H9 (cell line): ENCODE measurements at regions not wholly inside any gene's neighbourhood (a gene's known extent, or its start where the extent isn't known, plus 50 kb on each side); places are given as distances from the start of the nearest gene placed in this dataset.

Experiments
- DNase-seq: peaks from one replicate; pipeline ENCODE4 v3.0.0-alpha.2; 2017
- H2AFZ ChIP-seq: one replicate; pipeline ENCODE4 v1.6.1; 2013; ENCODE audit warnings: mild to moderate bottlenecking, low read length, control low read depth, moderate library complexity
- H2AK5ac ChIP-seq: 2 replicates; pipeline ENCODE4 v1.6.1; 2013; ENCODE audit warnings: low read length, control low read depth, mixed read lengths; ENCODE audit not compliant: insufficient read length
- H2BK120ac ChIP-seq: one replicate; pipeline ENCODE4 v1.6.1; 2013; ENCODE audit warnings: low read depth, mild to moderate bottlenecking, low read length, control low read depth, inconsistent platforms; ENCODE audit not compliant: poor library complexity, severe bottlenecking
- H2BK12ac ChIP-seq: 2 replicates; pipeline ENCODE4 v1.6.1; 2013; ENCODE audit warnings: low read length, control low read depth, mixed read lengths, low read depth; ENCODE audit not compliant: insufficient read length
- H2BK15ac ChIP-seq: 2 replicates; pipeline ENCODE4 v1.6.1; 2013; ENCODE audit warnings: low read depth, low read length, control low read depth
- H2BK20ac ChIP-seq: one replicate; pipeline ENCODE4 v1.6.1; 2013; ENCODE audit warnings: low read depth, mild to moderate bottlenecking, low read length, control low read depth, inconsistent platforms; ENCODE audit not compliant: poor library complexity, severe bottlenecking
- H2BK5ac ChIP-seq: 2 replicates; pipeline ENCODE4 v1.6.1; 2013; ENCODE audit warnings: low read length, control low read depth, mixed read lengths; ENCODE audit not compliant: insufficient read length
- H3K14ac ChIP-seq: 2 replicates; pipeline ENCODE4 v1.6.1; 2013; ENCODE audit warnings: low read length, control low read depth; ENCODE audit not compliant: insufficient read depth
- H3K18ac ChIP-seq: 2 replicates; pipeline ENCODE4 v1.6.1; 2013; ENCODE audit warnings: low read depth, mild to moderate bottlenecking, mixed read lengths, low read length, control low read depth; ENCODE audit not compliant: insufficient read length
- H3K23ac ChIP-seq: 2 replicates; pipeline ENCODE4 v1.6.1; 2013; ENCODE audit warnings: low read length, control low read depth, mixed read lengths, low read depth; ENCODE audit not compliant: insufficient read length
- H3K23me2 ChIP-seq: 2 replicates; pipeline ENCODE4 v1.6.1; 2013; ENCODE audit warnings: low read depth, mild to moderate bottlenecking, mixed read lengths, low read length, control low read depth; ENCODE audit not compliant: insufficient read length, poor library complexity, severe bottlenecking
- H3K27ac ChIP-seq: 2 replicates; pipeline ENCODE4 v1.5.1; 2013; ENCODE audit warnings: low read length, control low read depth, mixed read lengths, low read depth; ENCODE audit not compliant: insufficient read length
- H3K27me3 ChIP-seq: 2 replicates; pipeline ENCODE4 v1.6.1; 2013; ENCODE audit warnings: low read length, control low read depth, inconsistent platforms; ENCODE audit not compliant: insufficient read depth
- H3K4ac ChIP-seq: 2 replicates; pipeline ENCODE4 v1.6.1; 2013; ENCODE audit warnings: low read depth, mild to moderate bottlenecking, control low read depth, inconsistent platforms, low read length, moderate library complexity
- H3K4me1 ChIP-seq: 2 replicates; pipeline ENCODE4 v1.6.1; 2013; ENCODE audit warnings: low read length, control low read depth, inconsistent platforms; ENCODE audit not compliant: insufficient read depth
- H3K4me2 ChIP-seq: 2 replicates; pipeline ENCODE4 v1.6.1; 2013; ENCODE audit warnings: low read length, control low read depth, mixed read lengths; ENCODE audit not compliant: insufficient read length, insufficient read depth
- H3K56ac ChIP-seq: 2 replicates; pipeline ENCODE4 v1.6.1; 2013; ENCODE audit warnings: low read depth, mild to moderate bottlenecking, mixed read lengths, low read length, control low read depth; ENCODE audit not compliant: insufficient read length
- H3K79me1 ChIP-seq: 2 replicates; pipeline ENCODE4 v1.6.1; 2013; ENCODE audit warnings: low read depth, mild to moderate bottlenecking, moderate library complexity, low read length, control low read depth, inconsistent platforms; ENCODE audit not compliant: insufficient read depth, poor library complexity, severe bottlenecking
- H3K79me2 ChIP-seq: 2 replicates; pipeline ENCODE4 v1.6.1; 2013; ENCODE audit warnings: low read length, control low read depth, inconsistent platforms; ENCODE audit not compliant: insufficient read depth
- H3K9ac ChIP-seq: 2 replicates; pipeline ENCODE4 v1.6.1; 2013; ENCODE audit warnings: low read length, control low read depth, mixed read lengths; ENCODE audit not compliant: insufficient read length; ENCODE audit errors: extremely low read depth
- H3K9me3 ChIP-seq: one replicate; pipeline ENCODE4 v1.6.1; 2013; ENCODE audit warnings: low read depth, low read length, inconsistent platforms; ENCODE audit not compliant: control insufficient read depth
- H3T11ph ChIP-seq: one replicate; pipeline ENCODE4 v1.6.1; 2013; ENCODE audit warnings: mild to moderate bottlenecking, low read length, control low read depth, inconsistent platforms
- H4K20me1 ChIP-seq: one replicate; pipeline ENCODE4 v1.6.1; 2013; ENCODE audit not compliant: control insufficient read depth, insufficient read length, insufficient read depth
- H4K5ac ChIP-seq: 2 replicates; pipeline ENCODE4 v1.6.1; 2013; ENCODE audit warnings: low read depth, mild to moderate bottlenecking, mixed read lengths, low read length, control low read depth; ENCODE audit not compliant: insufficient read length
- H4K8ac ChIP-seq: replicated peaks from 2 replicates; pipeline ENCODE4 v1.6.1; 2013; ENCODE audit warnings: low read length, control low read depth, mixed read lengths, low read depth; ENCODE audit not compliant: insufficient read length
- H4K91ac ChIP-seq: 2 replicates; pipeline ENCODE4 v1.6.1; 2013; ENCODE audit warnings: low read depth, mild to moderate bottlenecking, moderate library complexity, mixed read lengths, low read length, control low read depth; ENCODE audit not compliant: insufficient read length
- H3K27ac Mint-ChIP-seq, 3 experiments: 2 replicates in 2 of 3; 3 replicates in 1 of 3; pipeline ENCODE4 v1.8.0; 2020 to 2021; ENCODE audit warnings: mixed read lengths in 3 of 3, mild to moderate bottlenecking in 1 of 3, moderate library complexity in 1 of 3
- H3K27me3 Mint-ChIP-seq: 2 replicates; pipeline ENCODE4 v1.8.0; 2021; ENCODE audit warnings: low read depth, mild to moderate bottlenecking, moderate library complexity, mixed read lengths
- H3K36me3 Mint-ChIP-seq, 3 experiments: 2 replicates in 2 of 3; 3 replicates in 1 of 3; pipeline ENCODE4 v1.8.0; 2020 to 2021; ENCODE audit warnings: low read depth in 3 of 3, mixed read lengths in 3 of 3; ENCODE audit not compliant: insufficient read depth in 1 of 3
- H3K4me1 Mint-ChIP-seq, 2 experiments: 2 replicates each; pipeline ENCODE4 v1.8.0; 2020; ENCODE audit warnings: mixed read lengths in 2 of 2
- H3K4me3 Mint-ChIP-seq, 2 experiments: 2 replicates in 1 of 2; 3 replicates in 1 of 2; pipeline ENCODE4 v1.8.0; 2020 to 2021; ENCODE audit warnings: mild to moderate bottlenecking in 2 of 2, mixed read lengths in 2 of 2, moderate library complexity in 1 of 2
- H3K9me3 Mint-ChIP-seq, 2 experiments: 2 replicates in 1 of 2; 3 replicates in 1 of 2; pipeline ENCODE4 v1.8.0; 2020; ENCODE audit warnings: mild to moderate bottlenecking in 2 of 2, mixed read lengths in 2 of 2, moderate library complexity in 1 of 2
- CTCF ChIP-seq: fragments of 200-600 bp; sonication (generic); conservative IDR thresholded peaks from 3 replicates; pipeline ENCODE4 v1.8.0; 2021; ENCODE audit warnings: antibody characterized with exemption, mild to moderate bottlenecking
- WGBS: extraction: QIAGEN DNeasy Blood & Tissue Kit; methylation state at CpG from one replicate; pipeline ENCODE4 v1.1.7; 2013; ENCODE audit warnings: missing lambda C conversion rate, low lambda C conversion rate, mixed read lengths; ENCODE audit not compliant: insufficient read length; ENCODE audit errors: extremely low coverage; 5-methylcytosine and 5-hydroxymethylcytosine counted together

DNA sequence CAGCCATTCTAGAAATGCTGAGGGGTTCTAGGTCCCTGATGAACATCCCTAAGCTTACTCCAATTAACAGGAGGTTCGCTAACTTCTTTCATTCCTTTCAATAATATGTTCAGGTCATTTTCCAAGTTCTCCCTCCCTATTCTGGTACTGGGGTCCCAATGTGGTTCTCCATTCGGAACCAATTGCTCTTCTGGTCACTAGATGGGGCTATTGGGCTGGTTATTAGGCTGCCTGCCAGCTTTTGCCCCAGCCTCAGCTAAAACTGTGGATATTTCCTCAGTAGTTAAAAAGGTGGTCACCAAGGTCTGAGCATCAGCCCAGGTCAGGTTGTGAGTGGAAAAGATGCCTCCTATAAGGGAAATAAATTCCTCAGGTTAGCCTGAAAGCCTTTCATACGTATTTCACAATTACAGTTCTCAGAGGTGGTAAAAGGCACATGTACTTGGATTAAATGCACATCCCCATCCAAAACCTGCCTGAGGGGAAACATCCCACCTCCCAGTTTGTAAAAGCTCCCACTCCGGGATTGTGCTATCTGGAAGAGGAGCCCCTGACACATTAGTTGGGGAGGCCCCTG lies 161.1 kb upstream of the CCDC179 start:
- no peak overlapping the region for H3K27ac Mint-ChIP-seq
- H3K23me2 ChIP-seq, result no peaks in the 10 kb centered on the region
- no peak overlapping the region for H3K14ac ChIP-seq
- H3K79me2 ChIP-seq, result no peaks in the 10 kb centered on the region
- no peaks in the 10 kb centered on the region for H3K9me3 ChIP-seq
- no CpG with 5 or more reads among the region's 4 CpGs for WGBS
- peaks cover 4 to 11% of the 10 kb centered on the region in 2 experiments; a peak in 2 of 4 replicates for H3K4me1 Mint-ChIP-seq
- no peaks in the 10 kb centered on the region for H3K4me1 ChIP-seq
- no peak overlapping the region for H3K23ac ChIP-seq
- H3T11ph ChIP-seq, result no peak overlapping the region
- no peak overlapping the region for H2BK5ac ChIP-seq
- no peak overlapping the region for H4K8ac ChIP-seq
- no peak overlapping the region for H3K4me2 ChIP-seq
- H4K5ac ChIP-seq, result no peak overlapping the region
- no peak overlapping the region for H3K9ac ChIP-seq
- no peak overlapping the region for H2AFZ ChIP-seq
- H3K36me3 Mint-ChIP-seq, result no peaks in the 10 kb centered on the region
- H3K18ac ChIP-seq, result no peak overlapping the region
- no peaks in the 10 kb centered on the region for H3K27me3 ChIP-seq
- no peak overlapping the region for H4K91ac ChIP-seq
- no peaks in the 10 kb centered on the region for H4K20me1 ChIP-seq
- no peak overlapping the region for H3K56ac ChIP-seq
- no peak for DNase-seq
- H2BK12ac ChIP-seq, result no peak overlapping the region
- H3K4me3 Mint-ChIP-seq, result no peak overlapping the region
- no peak overlapping the region for H3K27ac ChIP-seq
- no peak overlapping the region for H3K4ac ChIP-seq
- no peaks in the 10 kb centered on the region for H3K9me3 Mint-ChIP-seq
- H2BK15ac ChIP-seq, result no peak overlapping the region
- TF ChIP-seq CTCF, result peak; percentile 89
- no peak overlapping the region for H2AK5ac ChIP-seq
- H3K27me3 Mint-ChIP-seq, result no peaks in the 10 kb centered on the region
- H2BK20ac ChIP-seq, result no peak overlapping the region
- H2BK120ac ChIP-seq, result no peak overlapping the region
- no peaks in the 10 kb centered on the region for H3K79me1 ChIP-seq
